Lower leg skin (tissue), 4 donors: ENCODE measurements at regions not wholly inside any gene's neighbourhood (a gene's known extent, or its start where the extent isn't known, plus 50 kb on each side); places are given as distances from the start of the nearest gene placed in this dataset.

Source experiments
- DNase-seq, 2 donors: peaks; one replicate each; pipeline ENCODE4 v3.0.0-alpha.2; 2019; ENCODE audit warnings: low spot score in 2 of 2
- H3K4me3 ChIP-seq: fragments of 200-600 bp; sonication (generic); 2 replicates; pipeline ENCODE4 v1.5.1; 2017; ENCODE audit warnings: mild to moderate bottlenecking, low read depth; ENCODE audit not compliant: poor library complexity, severe bottlenecking
- CTCF ChIP-seq, 3 donors: fragments of 450-650 bp; IDR thresholded peaks; one replicate each; pipeline ENCODE4 v1.5.1; 2016; ENCODE audit warnings: antibody characterized with exemption in 3 of 3, mild to moderate bottlenecking in 3 of 3, moderate library complexity in 2 of 3
- POLR2A ChIP-seq, 2 donors: fragments of 450-650 bp; IDR thresholded peaks; one replicate each; pipeline ENCODE4 v1.6.1; 2016 to 2017; ENCODE audit warnings: antibody characterized with exemption in 2 of 2, mild to moderate bottlenecking in 1 of 2, moderate library complexity in 1 of 2
- WGBS, 2 donors: methylation state at CpG; one replicate each; pipeline ENCODE4 v1.1.5; 2018; 5-methylcytosine and 5-hydroxymethylcytosine counted together
- intact Hi-C: fragments of 100-400 bp; cut with DNase I; formaldehyde crosslinking; loops from one replicate; pipeline ENCODE4 v1.15.0; 2023; ENCODE audit warnings: low total_unique reads

GRCh38 chr16:64138006-64138405 is 983.9 kb downstream of the CDH11 start:
- H3K4me3 ChIP-seq, result no peak overlapping the region
- 85 to 87% methylated on average over 8 of the region's 8 CpGs for WGBS, 2 donors
- no peak for TF ChIP-seq POLR2A (IDR thresholded peaks at IDR 0.05)
- no peak for TF ChIP-seq CTCF (IDR thresholded peaks at IDR 0.05)
- no peak for DNase-seq
- intact Hi-C loops, result no loop called here

- no peak overlapping the region for H3K4me3 ChIP-seq
- DNase-seq, result no peak
- WGBS, 2 donors, result 67 to 73% methylated on average over 3 of the region's 3 CpGs
- intact Hi-C loops, result no loop called here
- TF ChIP-seq POLR2A (IDR thresholded peaks at IDR 0.05) (no peak), CTCF (IDR thresholded peaks at IDR 0.05) (no peak)
These were observed 985.1 kb downstream of the CDH11 start for GRCh38 chr16:64136743-64137142.

- 93 to 97% methylated on average over 1 of the region's 1 CpG for WGBS, 2 donors
- no peak for DNase-seq
- TF ChIP-seq CTCF (IDR thresholded peaks at IDR 0.05) (no peak), POLR2A (IDR thresholded peaks at IDR 0.05) (no peak)
- H3K4me3 ChIP-seq, result no peak overlapping the region
- intact Hi-C loops, result no loop called here
These were observed 985.5 kb downstream of the CDH11 start for GRCh38 chr16:64136314-64136713.

GRCh38 chr16:64133366-64133765 is 988.5 kb downstream of the CDH11 start:
- H3K4me3 ChIP-seq, result no peak overlapping the region
- intact Hi-C loops, result no loop called here
- no peak for TF ChIP-seq CTCF (IDR thresholded peaks at IDR 0.05)
- TF ChIP-seq POLR2A (IDR thresholded peaks at IDR 0.05), result no peak
- WGBS, 2 donors, result 28 to 32% methylated on average over 2 of the region's 2 CpGs
- no peak for DNase-seq

- DNase-seq, result no peak
- 21 to 27% methylated on average over 3 of the region's 3 CpGs for WGBS, 2 donors
- intact Hi-C loops, result no loop called here
- TF ChIP-seq CTCF (IDR thresholded peaks at IDR 0.05), result no peak
- TF ChIP-seq POLR2A (IDR thresholded peaks at IDR 0.05), result no peak
- no peak overlapping the region for H3K4me3 ChIP-seq
These were observed 989.0 kb downstream of the CDH11 start for GRCh38 chr16:64132759-64133361.

- H3K4me3 ChIP-seq, result no peak overlapping the region
- TF ChIP-seq CTCF (IDR thresholded peaks at IDR 0.05) (no peak), POLR2A (IDR thresholded peaks at IDR 0.05) (no peak)
- intact Hi-C loops, result no loop called here
- 86 to 92% methylated on average over 3 of the region's 3 CpGs for WGBS, 2 donors
- DNase-seq, result no peak
These were observed 989.7 kb downstream of the CDH11 start for GRCh38 chr16:64132190-64132589.
